HG02884 (cell line): ENCODE measurements at regions not wholly inside any gene's neighbourhood (a gene's known extent, or its start where the extent isn't known, plus 50 kb on each side); places are given as distances from the start of the nearest gene placed in this dataset.
"Not testable (repeated sequence)": the region's sequence is repeated elsewhere in the genome, so short reads cannot be mapped to it uniquely, and the experiment has no call there.

Experiments
- ATAC-seq: cut with Tn5 transposase; IDR thresholded peaks from one replicate; pipeline ENCODE4 v1.9.1; 2021; ENCODE audit warnings: mild to moderate bottlenecking, moderate library complexity; ENCODE audit not compliant: unreplicated experiment

- no peak for ATAC-seq
Observed at GRCh38 chr1:10867138-10867721, 70.8 kb upstream of the CASZ1 start.

GRCh38 chr1:10867914-10868598, 71.6 kb upstream of the CASZ1 start:
- ATAC-seq = no peak

GRCh38 chr1:10868599-10868965, 72.1 kb upstream of the CASZ1 start:
- no peak for ATAC-seq

GRCh38 chr1:10869933-10870332, 73.5 kb upstream of the CASZ1 start:
- no peak for ATAC-seq

- no peak for ATAC-seq
Observed at GRCh38 chr1:10870493-10871096, 74.1 kb upstream of the CASZ1 start.

- no peak for ATAC-seq
Observed at GRCh38 chr1:10873189-10873588, 76.7 kb upstream of the CASZ1 start.

- ATAC-seq = no peak
Observed at GRCh38 chr1:10874351-10874750, 77.9 kb upstream of the CASZ1 start.

- ATAC-seq = no peak
Observed at GRCh38 chr1:10877894-10878293, 81.4 kb upstream of the CASZ1 start.

GRCh38 chr1:10878469-10878868, 82.0 kb upstream of the CASZ1 start:
- no peak for ATAC-seq

GRCh38 chr1:10880063-10880462, 83.6 kb upstream of the CASZ1 start:
- ATAC-seq = no peak

GRCh38 chr1:10881046-10881445, 84.6 kb upstream of the CASZ1 start:
- ATAC-seq = no peak

GRCh38 chr1:10882069-10882468, 85.6 kb upstream of the CASZ1 start:
- ATAC-seq = no peak

GRCh38 chr1:10887032-10887431, 90.6 kb upstream of the CASZ1 start:
- not testable (repeated sequence) for ATAC-seq

GRCh38 chr1:10888291-10888690, 91.8 kb upstream of the CASZ1 start:
- ATAC-seq = no peak

GRCh38 chr1:10888791-10889649, 92.6 kb upstream of the CASZ1 start:
- ATAC-seq = no peak

GRCh38 chr1:10889650-10890353, 93.4 kb upstream of the CASZ1 start:
- no peak for ATAC-seq

- no peak for ATAC-seq
Observed at GRCh38 chr1:10890491-10891071, 94.1 kb upstream of the CASZ1 start.

- no peak for ATAC-seq
Observed at GRCh38 chr1:10891091-10891490, 94.6 kb upstream of the CASZ1 start.

- no peak for ATAC-seq
Observed at GRCh38 chr1:10892138-10893065, 96.0 kb upstream of the CASZ1 start.

GRCh38 chr1:10895621-10896020, 99.2 kb upstream of the CASZ1 start:
- no peak for ATAC-seq
